Neuronal stem cell (in vitro differentiated cells): ENCODE measurements at regions not wholly inside any gene's neighbourhood (a gene's known extent, or its start where the extent isn't known, plus 50 kb on each side); places are given as distances from the start of the nearest gene placed in this dataset.
A peak's percentile ranks its signal among the peaks of the same experiment; 100 is the strongest.

Source experiments
- DNase-seq: peaks from one replicate; pipeline ENCODE4 v3.0.0-alpha.2; 2013; ENCODE audit warnings: low spot score
- H2AFZ ChIP-seq: one replicate; pipeline ENCODE4 v1.6.1; 2013; ENCODE audit warnings: mild to moderate bottlenecking, low read length, inconsistent platforms
- H2AK5ac ChIP-seq: 2 replicates; pipeline ENCODE4 v1.6.1; 2013; ENCODE audit warnings: low read depth, mild to moderate bottlenecking, inconsistent platforms, low read length, moderate library complexity, mixed read lengths
- H2BK120ac ChIP-seq: 2 replicates; pipeline ENCODE4 v1.6.1; 2013; ENCODE audit warnings: low read depth, mild to moderate bottlenecking, inconsistent platforms, low read length, moderate library complexity, mixed read lengths
- H2BK12ac ChIP-seq: one replicate; pipeline ENCODE4 v1.6.1; 2013; ENCODE audit warnings: low read length, inconsistent platforms
- H2BK15ac ChIP-seq: 2 replicates; pipeline ENCODE4 v1.6.1; 2013; ENCODE audit warnings: mild to moderate bottlenecking, low read length, inconsistent platforms, mixed read lengths
- H2BK5ac ChIP-seq: one replicate; pipeline ENCODE4 v1.6.1; 2013; ENCODE audit warnings: inconsistent platforms, mild to moderate bottlenecking, low read length, moderate library complexity
- H3K14ac ChIP-seq: one replicate; pipeline ENCODE4 v1.6.1; 2013; ENCODE audit warnings: low read length, inconsistent platforms
- H3K18ac ChIP-seq: 2 replicates; pipeline ENCODE4 v1.6.1; 2013; ENCODE audit warnings: low read length, inconsistent platforms
- H3K23ac ChIP-seq: 2 replicates; pipeline ENCODE4 v1.6.1; 2013; ENCODE audit warnings: low read depth, mild to moderate bottlenecking, mixed read lengths, low read length, inconsistent platforms; ENCODE audit not compliant: poor library complexity
- H3K27ac ChIP-seq: replicated peaks from 3 replicates; pipeline ENCODE4 v1.5.1; 2013; ENCODE audit warnings: low read length, inconsistent platforms
- H3K27me3 ChIP-seq, 3 experiments: 2 replicates each; pipeline ENCODE4 v1.6.1; 2013; ENCODE audit warnings: low read length in 3 of 3, mild to moderate bottlenecking in 2 of 3, inconsistent platforms in 1 of 3, low read depth in 1 of 3, mixed read lengths in 1 of 3, moderate library complexity in 1 of 3; ENCODE audit not compliant: control insufficient read depth in 3 of 3, insufficient read depth in 3 of 3
- H3K36me3 ChIP-seq, 2 donors: replicated peaks in 1 of 2; 2 replicates each; pipeline ENCODE4 v1.6.1; 2013; ENCODE audit warnings: low read length in 2 of 2; ENCODE audit not compliant: control insufficient read depth in 2 of 2, insufficient read depth in 2 of 2
- H3K4ac ChIP-seq: 2 replicates; pipeline ENCODE4 v1.6.1; 2013; ENCODE audit warnings: inconsistent platforms, mild to moderate bottlenecking, low read length, moderate library complexity
- H3K4me1 ChIP-seq, 2 donors: 1 replicate in 1 of 2; 2 replicates in 1 of 2; pipeline ENCODE4 v1.6.1; 2013; ENCODE audit warnings: low read length in 2 of 2, low read depth in 1 of 2; ENCODE audit not compliant: control insufficient read depth in 2 of 2, insufficient read depth in 1 of 2
- H3K4me2 ChIP-seq: one replicate; pipeline ENCODE4 v1.6.1; 2013; ENCODE audit warnings: mild to moderate bottlenecking, low read length, inconsistent platforms; ENCODE audit not compliant: insufficient read depth, poor library complexity, severe bottlenecking
- H3K4me3 ChIP-seq, 2 donors: 2 replicates each; pipeline ENCODE4 v1.5.1; 2013; ENCODE audit warnings: low read length in 2 of 2, mild to moderate bottlenecking in 2 of 2, inconsistent platforms in 1 of 2, moderate library complexity in 1 of 2
- H3K79me1 ChIP-seq: one replicate; pipeline ENCODE4 v1.6.1; 2013; ENCODE audit warnings: low read depth, mild to moderate bottlenecking, inconsistent platforms, low read length, moderate library complexity
- H3K9ac ChIP-seq: one replicate; pipeline ENCODE4 v1.6.1; 2013; ENCODE audit warnings: mild to moderate bottlenecking, low read depth, low read length, inconsistent platforms; ENCODE audit not compliant: poor library complexity
- H3K9me3 ChIP-seq, 2 donors: replicated peaks in 1 of 2; 2 replicates each; pipeline versions ENCODE3 to v1.6.1; 2013; ENCODE audit warnings: low read length in 2 of 2, mild to moderate bottlenecking in 2 of 2, inconsistent platforms in 1 of 2, low read depth in 1 of 2, mixed read lengths in 1 of 2, moderate library complexity in 1 of 2; ENCODE audit not compliant: control insufficient read depth in 2 of 2, insufficient read depth in 1 of 2
- H4K8ac ChIP-seq: one replicate; pipeline ENCODE4 v1.6.1; 2013; ENCODE audit warnings: low read depth, mild to moderate bottlenecking, inconsistent platforms, low read length, moderate library complexity
- H4K91ac ChIP-seq: one replicate; pipeline ENCODE4 v1.6.1; 2013; ENCODE audit warnings: low read length, low read depth, mild to moderate bottlenecking, inconsistent platforms; ENCODE audit not compliant: poor library complexity
- WGBS, 2 donors: extraction: QIAGEN DNeasy Blood & Tissue Kit; methylation state at CpG; one replicate each; pipeline ENCODE4 v1.1.7; 2013; ENCODE audit warnings: missing lambda C conversion rate in 2 of 2, mixed read lengths in 1 of 2; ENCODE audit not compliant: insufficient read length in 2 of 2, insufficient replicate concordance in 1 of 2; ENCODE audit errors: extremely low coverage in 2 of 2; 5-methylcytosine and 5-hydroxymethylcytosine counted together

GRCh38 chr3:178382449-178383061 lies 153.7 kb upstream of the KCNMB2 start:
- Histone ChIP-seq H3K27ac (no peak overlapping the region), H2BK5ac (no peak overlapping the region), H2AFZ (no peak overlapping the region), H3K14ac (no peak overlapping the region), H2BK12ac (no peak overlapping the region), H3K9me3 (peaks cover 0 to 4% of the 10 kb centered on the region in 2 donors), H3K23ac (no peak overlapping the region), H3K9ac (no peak overlapping the region), H3K36me3 (no peaks in the 10 kb centered on the region), H3K4me2 (no peak overlapping the region), H4K91ac (no peak overlapping the region), H3K4ac (no peak overlapping the region), H3K18ac (no peak overlapping the region), H3K4me3 (no peak overlapping the region), H3K4me1 (peaks cover 0 to 12% of the 10 kb centered on the region in 2 donors), H4K8ac (no peak overlapping the region), H2BK15ac (no peak overlapping the region), H3K27me3 (no peaks in the 10 kb centered on the region), H2BK120ac (no peak overlapping the region), H2AK5ac (no peak overlapping the region), H3K79me1 (no peaks in the 10 kb centered on the region)
- DNase-seq, result no peak
- WGBS, 2 donors, result no CpG with 5 or more reads among the region's 1 CpG

GRCh38 chr3:178384321-178385230 lies 151.7 kb upstream of the KCNMB2 start:
- no CpG with 5 or more reads among the region's 8 CpGs for WGBS, 2 donors
- Histone ChIP-seq H3K27ac (no peak overlapping the region), H3K4me2 (no peak overlapping the region)

GRCh38 chr3:178385280-178385952 lies 150.8 kb upstream of the KCNMB2 start:
- Histone ChIP-seq H3K9me3 (peaks cover 0 to 4% of the 10 kb centered on the region in 2 donors), H3K14ac (no peak overlapping the region), H3K27me3 (no peaks in the 10 kb centered on the region), H2BK5ac (no peak overlapping the region), H3K18ac (no peak overlapping the region), H2AK5ac (no peak overlapping the region), H2BK120ac (no peak overlapping the region), H3K27ac (no peak overlapping the region), H2BK15ac (no peak overlapping the region), H4K8ac (no peak overlapping the region), H3K9ac (no peak overlapping the region), H4K91ac (no peak overlapping the region), H2BK12ac (no peak overlapping the region), H3K23ac (no peak overlapping the region), H3K79me1 (no peaks in the 10 kb centered on the region), H3K4me1 (peaks cover 0 to 12% of the 10 kb centered on the region in 2 donors), H3K4me3 (no peak overlapping the region), H2AFZ (peak overlapping the region; percentile 86), H3K4me2 (no peak overlapping the region), H3K4ac (no peak overlapping the region), H3K36me3 (no peaks in the 10 kb centered on the region)
- no CpG with 5 or more reads among the region's 5 CpGs for WGBS, 2 donors
- peak; percentile 48 for DNase-seq

More at GRCh38 chr3:178384321-178385230, 151.7 kb upstream of the KCNMB2 start:
- Histone ChIP-seq H3K23ac (no peak overlapping the region), H3K18ac (no peak overlapping the region), H3K4ac (no peak overlapping the region), H3K36me3 (no peaks in the 10 kb centered on the region), H2BK120ac (no peak overlapping the region), H2AFZ (peak overlapping the region; percentile 86), H3K4me1 (peaks cover 0 to 12% of the 10 kb centered on the region in 2 donors), H3K4me3 (no peak overlapping the region), H4K8ac (no peak overlapping the region), H3K9me3 (peaks cover 0 to 4% of the 10 kb centered on the region in 2 donors), H2BK15ac (no peak overlapping the region), H3K14ac (no peak overlapping the region), H2AK5ac (no peak overlapping the region), H3K27me3 (no peaks in the 10 kb centered on the region), H2BK12ac (no peak overlapping the region), H2BK5ac (no peak overlapping the region), H3K79me1 (no peaks in the 10 kb centered on the region), H4K91ac (no peak overlapping the region), H3K9ac (no peak overlapping the region)
- no peak for DNase-seq

DNA sequence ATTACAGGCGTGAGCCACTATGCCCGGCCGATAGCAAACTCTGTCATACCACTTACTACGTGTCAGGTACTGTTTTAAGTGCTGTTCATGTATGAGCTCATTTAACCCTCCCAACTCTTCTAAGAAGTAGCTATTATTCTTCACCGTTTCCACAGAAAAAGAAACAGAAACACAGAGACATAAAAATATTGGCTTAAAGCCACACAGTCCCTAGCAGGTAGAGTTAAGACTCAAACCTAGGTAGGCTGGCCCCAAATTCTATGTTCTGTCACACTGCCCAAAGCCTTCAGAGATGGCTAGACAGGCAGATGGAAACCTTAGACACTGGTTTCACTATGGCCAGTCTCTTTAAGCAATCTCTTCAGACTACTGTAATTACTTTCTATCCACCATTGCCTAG lies 149.8 kb upstream of the KCNMB2 start:
- Histone ChIP-seq H3K23ac (no peak overlapping the region), H2AK5ac (no peak overlapping the region), H3K18ac (no peak overlapping the region), H3K79me1 (no peaks in the 10 kb centered on the region), H3K9me3 (peaks cover 0 to 4% of the 10 kb centered on the region in 2 donors), H2BK12ac (no peak overlapping the region), H2AFZ (no peak overlapping the region), H4K91ac (no peak overlapping the region), H2BK120ac (no peak overlapping the region), H3K36me3 (no peaks in the 10 kb centered on the region), H4K8ac (no peak overlapping the region), H3K14ac (no peak overlapping the region), H3K9ac (no peak overlapping the region), H2BK5ac (no peak overlapping the region), H2BK15ac (no peak overlapping the region), H3K27ac (no peak overlapping the region), H3K4me1 (peaks cover 0 to 12% of the 10 kb centered on the region in 2 donors), H3K4me3 (no peak overlapping the region), H3K4ac (no peak overlapping the region), H3K27me3 (no peaks in the 10 kb centered on the region), H3K4me2 (no peak overlapping the region)
- no CpG with 5 or more reads among the region's 5 CpGs for WGBS, 2 donors
- DNase-seq, result no peak
